Mammary epithelial cell (primary cell): ENCODE measurements at regions not wholly inside any gene's neighbourhood (a gene's known extent, or its start where the extent isn't known, plus 50 kb on each side); places are given as distances from the start of the nearest gene placed in this dataset.

Experiments used
- CTCF ChIP-seq, 2 donors: IDR thresholded peaks in 1 of 2; conservative IDR thresholded peaks in 1 of 2; 2 replicates each; pipeline ENCODE4 v1.5.1; 2011 to 2012; ENCODE audit warnings: inconsistent platforms in 2 of 2, low read length in 2 of 2, mild to moderate bottlenecking in 2 of 2, control low read depth in 1 of 2, low read depth in 1 of 2; ENCODE audit not compliant: insufficient read depth in 1 of 2; ENCODE audit errors: extremely low read depth in 1 of 2
- EZH2 ChIP-seq: IDR thresholded peaks from 2 replicates; pipeline ENCODE4 v1.6.1; 2012; ENCODE audit warnings: low read length, inconsistent platforms, borderline replicate concordance

GRCh38 chr15:31434588-31435260, 108.1 kb downstream of the KLF13 start:
- TF ChIP-seq CTCF (conservative IDR thresholded peaks at IDR 0.05 in 1 of 2, IDR thresholded peaks at IDR 0.05 in 1 of 2; ENCODE audit: extremely low read depth in 1 of 2, insufficient read depth in 1 of 2, low read depth in 1 of 2, low read length in 2 of 2) (no peak), EZH2 (no peak)
